HG03457 (cell line): ENCODE measurements at regions not wholly inside any gene's neighbourhood (a gene's known extent, or its start where the extent isn't known, plus 50 kb on each side); places are given as distances from the start of the nearest gene placed in this dataset.

Experiments
- ATAC-seq: cut with Tn5 transposase; IDR thresholded peaks from one replicate; pipeline ENCODE4 v1.9.1; 2021; ENCODE audit warnings: moderate number of reproducible peaks; ENCODE audit not compliant: unreplicated experiment

DNA sequence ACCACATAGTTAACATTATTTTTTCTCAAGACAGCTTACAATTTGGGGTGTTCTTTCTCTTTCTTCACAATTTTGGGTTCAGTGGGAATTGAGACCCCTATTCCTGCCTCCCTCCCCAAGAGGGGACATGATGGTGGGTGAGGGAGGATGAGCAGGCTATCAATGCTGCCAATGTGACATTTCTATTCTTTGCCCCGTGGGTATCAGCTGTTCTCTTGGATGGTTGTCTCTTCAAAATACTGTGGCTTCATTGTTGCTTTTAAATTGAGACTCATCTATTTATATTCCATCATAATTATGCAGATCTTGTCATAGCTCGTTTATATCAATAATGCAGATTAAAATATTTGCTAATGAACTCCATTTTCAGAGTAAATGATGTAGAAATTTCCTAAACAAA is 56.5 kb upstream of the ANO4 start:
- ATAC-seq = no peak

GRCh38 chr12:100741084-100741711 is 53.4 kb upstream of the ANO4 start:
- ATAC-seq = no peak

- no peak for ATAC-seq
Measured at GRCh38 chr12:100743060-100743459, 51.5 kb upstream of the ANO4 start.
